ENCODE measurements at regions not wholly inside any gene's neighbourhood (a gene's known extent, or its start where the extent isn't known, plus 50 kb on each side); places are given as distances from the start of the nearest gene placed in this dataset.
A peak's percentile ranks its signal among the peaks of the same experiment; 100 is the strongest.
"Not testable (repeated sequence)": the region's sequence is repeated elsewhere in the genome, so short reads cannot be mapped to it uniquely, and the experiment has no call there.

DNA sequence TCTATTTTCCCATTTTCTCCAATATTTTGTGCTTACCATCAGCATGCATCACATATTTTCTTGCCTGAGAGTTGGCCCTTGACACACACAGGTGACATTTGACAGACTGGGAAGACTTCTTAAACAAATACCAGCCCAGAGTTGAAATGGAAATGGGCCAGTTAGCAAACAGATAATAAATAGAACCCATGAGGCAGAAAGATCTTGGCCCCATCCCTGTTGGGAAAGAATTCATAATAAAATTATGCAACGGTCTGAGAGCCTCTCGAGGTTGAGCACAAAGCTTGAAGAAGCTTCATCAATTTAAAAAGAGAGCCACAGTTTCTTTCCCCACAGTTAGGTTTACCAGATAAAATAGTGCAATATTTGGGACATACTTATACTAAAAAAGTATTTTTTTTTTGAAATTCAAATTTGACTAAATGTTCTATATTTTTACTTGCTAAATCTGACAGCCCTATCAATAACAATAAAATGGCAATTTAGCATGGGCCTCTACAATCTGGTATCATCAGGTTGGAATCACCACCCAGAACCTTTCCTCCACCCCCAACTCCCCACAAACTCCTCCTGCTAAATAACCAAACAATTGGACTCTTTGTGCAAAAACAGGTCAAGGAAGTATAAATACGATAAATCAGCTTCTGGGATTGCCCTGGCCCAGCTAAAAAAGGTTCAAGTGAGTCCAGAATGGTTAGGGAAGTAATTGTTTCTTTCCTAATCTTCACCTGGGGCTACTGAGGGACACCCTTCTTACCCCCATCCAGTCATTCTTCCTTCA lies 129.8 kb downstream of the CD164 start:
- Histone ChIP-seq H3K36me3 (no peaks in the 10 kb centered on the region), H3K4me3 (no peak overlapping the region), H3K4me1 (peaks cover 0 to 14% (median 6%) of the 10 kb centered on the region in 3 donors), H3K27ac (no peak overlapping the region), H3K9me3 (no peaks in the 10 kb centered on the region), H3K27me3 (no peaks in the 10 kb centered on the region)
- ATAC-seq, result peak; percentile 51
- WGBS, 2 donors (ENCODE audit: low coverage in 1 of 2), result 30 to 65% methylated on average over 3 of the region's 3 CpGs
- TF ChIP-seq, protein P1, sequence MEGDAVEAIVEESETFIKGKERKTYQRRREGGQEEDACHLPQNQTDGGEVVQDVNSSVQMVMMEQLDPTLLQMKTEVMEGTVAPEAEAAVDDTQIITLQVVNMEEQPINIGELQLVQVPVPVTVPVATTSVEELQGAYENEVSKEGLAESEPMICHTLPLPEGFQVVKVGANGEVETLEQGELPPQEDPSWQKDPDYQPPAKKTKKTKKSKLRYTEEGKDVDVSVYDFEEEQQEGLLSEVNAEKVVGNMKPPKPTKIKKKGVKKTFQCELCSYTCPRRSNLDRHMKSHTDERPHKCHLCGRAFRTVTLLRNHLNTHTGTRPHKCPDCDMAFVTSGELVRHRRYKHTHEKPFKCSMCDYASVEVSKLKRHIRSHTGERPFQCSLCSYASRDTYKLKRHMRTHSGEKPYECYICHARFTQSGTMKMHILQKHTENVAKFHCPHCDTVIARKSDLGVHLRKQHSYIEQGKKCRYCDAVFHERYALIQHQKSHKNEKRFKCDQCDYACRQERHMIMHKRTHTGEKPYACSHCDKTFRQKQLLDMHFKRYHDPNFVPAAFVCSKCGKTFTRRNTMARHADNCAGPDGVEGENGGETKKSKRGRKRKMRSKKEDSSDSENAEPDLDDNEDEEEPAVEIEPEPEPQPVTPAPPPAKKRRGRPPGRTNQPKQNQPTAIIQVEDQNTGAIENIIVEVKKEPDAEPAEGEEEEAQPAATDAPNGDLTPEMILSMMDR (IDR thresholded peaks at IDR 0.05), result no peak
- TF ChIP-seq POLR2A (IDR thresholded peaks at IDR 0.05) (no peak), EP300 (IDR thresholded peaks at IDR 0.05) (no peak), POLR2AphosphoS5 (IDR thresholded peaks at IDR 0.05) (no peak)

DNA sequence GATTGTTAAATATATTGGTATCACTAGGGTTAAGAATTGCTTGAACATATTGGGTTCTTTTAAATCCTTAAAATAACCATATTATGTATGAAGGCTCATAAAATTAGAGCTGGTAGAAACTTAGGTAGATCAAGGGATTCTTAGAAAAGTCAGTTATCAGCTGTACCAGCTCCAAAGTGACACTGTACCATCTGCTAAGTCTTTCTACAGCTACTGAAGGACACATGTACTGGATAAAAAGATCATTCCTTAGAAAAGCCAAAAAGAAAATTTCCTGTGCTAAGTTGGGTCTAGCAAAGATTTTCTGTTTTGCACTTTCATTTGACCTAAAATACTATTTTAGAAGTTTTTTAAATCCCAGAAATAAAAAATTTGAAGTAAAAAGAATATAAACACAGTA lies 130.4 kb downstream of the CD164 start:
- no peak for ATAC-seq
- Histone ChIP-seq H3K27me3 (no peaks in the 10 kb centered on the region), H3K36me3 (no peaks in the 10 kb centered on the region), H3K4me1 (peaks cover 0 to 14% (median 6%) of the 10 kb centered on the region in 3 donors), H3K4me3 (no peak overlapping the region), H3K9me3 (no peaks in the 10 kb centered on the region), H3K27ac (no peak overlapping the region)
- TF ChIP-seq POLR2AphosphoS5 (IDR thresholded peaks at IDR 0.05) (no peak), EP300 (IDR thresholded peaks at IDR 0.05) (no peak), POLR2A (IDR thresholded peaks at IDR 0.05) (no peak)
- TF ChIP-seq, protein P1 (IDR thresholded peaks at IDR 0.05), result no peak

DNA sequence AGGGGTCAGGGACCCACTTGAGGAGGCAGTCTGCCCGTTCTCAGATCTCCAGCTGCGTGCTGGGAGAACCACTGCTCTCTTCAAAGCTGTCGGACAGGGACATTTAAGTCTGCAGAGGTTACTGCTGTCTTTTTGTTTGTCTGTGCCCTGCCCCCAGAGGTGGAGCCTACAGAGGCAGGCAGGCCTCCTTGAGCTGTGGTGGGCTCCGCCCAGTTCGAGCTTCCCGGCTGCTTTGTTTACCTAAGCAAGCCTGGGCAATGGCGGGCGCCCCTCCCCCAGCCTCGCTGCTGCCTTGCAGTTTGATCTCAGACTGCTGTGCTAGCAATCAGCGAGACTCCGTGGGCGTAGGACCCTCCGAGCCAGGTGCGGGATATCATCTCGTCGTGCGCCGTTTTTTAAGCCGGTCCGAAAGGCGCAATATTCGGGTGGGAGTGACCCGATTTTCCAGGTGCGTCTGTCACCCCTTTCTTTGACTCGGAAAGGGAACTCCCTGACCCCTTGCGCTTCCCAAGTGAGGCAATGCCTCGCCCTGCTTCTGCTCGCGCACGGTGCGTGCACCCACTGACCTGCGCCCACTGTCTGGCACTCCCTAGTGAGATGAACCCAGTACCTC lies 131.6 kb downstream of the CD164 start:
- not testable (repeated sequence) for H3K27ac ChIP-seq, H3K27me3 ChIP-seq, H3K9me3 ChIP-seq, H3K36me3 ChIP-seq, ATAC-seq, H3K4me3 ChIP-seq
- WGBS, 2 donors (ENCODE audit: low coverage in 1 of 2), result 60 to 100% methylated on average over 1 to 6 of the region's 32 CpGs
- H3K4me1 ChIP-seq, result peaks cover 0 to 14% (median 6%) of the 10 kb centered on the region in 3 donors

DNA sequence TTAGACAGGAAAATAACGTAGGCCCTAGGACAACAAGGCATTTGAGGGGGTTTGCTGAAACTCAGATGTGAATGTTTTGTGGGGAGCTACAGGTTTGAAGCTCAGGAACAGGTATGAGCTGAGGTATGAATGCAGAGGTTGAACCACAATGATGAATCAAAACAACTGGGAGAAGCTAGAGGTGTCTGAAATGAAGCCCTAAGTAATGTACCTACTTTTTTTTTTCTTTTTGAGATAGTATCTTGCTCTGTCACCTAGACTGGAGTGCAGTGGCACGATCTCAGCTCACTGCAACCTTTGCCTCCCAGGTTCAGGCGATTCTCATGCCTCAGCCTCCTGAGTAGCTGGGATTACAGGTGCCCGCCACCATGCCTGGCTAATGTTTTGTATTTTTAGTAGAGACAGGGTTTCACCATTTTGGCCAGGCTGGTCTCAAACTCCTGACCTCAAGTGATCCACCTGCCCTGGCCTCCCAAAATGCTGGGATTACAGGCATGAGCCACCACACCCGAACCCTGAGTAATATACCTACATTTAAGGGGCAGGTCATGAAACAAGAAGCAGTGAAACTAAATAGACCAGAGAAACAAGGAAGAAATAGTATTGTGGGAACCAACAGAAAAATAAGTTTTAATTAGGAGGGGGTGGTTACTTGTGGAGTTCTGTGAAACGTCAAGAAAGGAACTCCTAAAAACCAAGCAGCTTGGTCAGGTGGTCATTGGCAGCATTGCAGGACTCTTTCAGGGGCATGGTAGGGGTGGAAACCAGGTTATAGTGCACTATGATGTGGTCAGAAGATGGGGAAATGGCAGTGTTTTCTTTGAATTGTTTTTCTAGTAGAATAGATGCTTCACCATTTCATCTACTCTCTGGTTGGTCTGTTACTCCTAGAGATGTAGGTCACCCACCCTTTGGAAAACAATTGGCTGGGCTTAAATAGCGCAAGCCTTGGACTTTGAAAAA lies 138.1 kb downstream of the CD164 start:
- Histone ChIP-seq H3K36me3 (no peaks in the 10 kb centered on the region), H3K4me1 (peaks cover 0 to 5% (median 0%) of the 10 kb centered on the region in 3 donors), H3K27ac (no peak overlapping the region), H3K9me3 (no peaks in the 10 kb centered on the region), H3K4me3 (no peak overlapping the region), H3K27me3 (no peaks in the 10 kb centered on the region)
- no peak for ATAC-seq
- 81% methylated on average over 3 to 7 of the region's 7 CpGs for WGBS, 2 donors (ENCODE audit: low coverage in 1 of 2)
- TF ChIP-seq, protein P1 (IDR thresholded peaks at IDR 0.05), result no peak
- TF ChIP-seq POLR2A (IDR thresholded peaks at IDR 0.05) (no peak), POLR2AphosphoS5 (IDR thresholded peaks at IDR 0.05) (no peak), EP300 (IDR thresholded peaks at IDR 0.05) (no peak)

DNA sequence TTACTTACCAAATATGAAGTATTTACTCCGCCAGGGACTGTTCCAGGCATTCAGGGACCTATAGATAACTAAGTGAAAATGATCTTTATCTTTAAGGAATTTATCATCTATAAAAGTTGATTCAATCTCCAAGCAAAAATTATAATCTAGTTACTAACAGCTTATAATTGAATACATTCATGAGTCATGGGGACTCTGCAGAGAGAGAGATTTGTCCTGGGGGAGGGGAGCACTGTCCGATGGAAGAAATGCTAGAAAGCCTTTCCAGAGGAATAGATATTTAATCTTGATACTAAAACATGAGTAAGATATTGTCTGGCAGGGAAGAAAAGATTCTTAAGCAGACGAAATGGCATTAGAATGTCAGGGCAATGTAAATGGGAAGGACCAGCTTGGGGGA lies 139.3 kb downstream of the CD164 start:
- no peak for TF ChIP-seq EP300 (IDR thresholded peaks at IDR 0.05)
- TF ChIP-seq, protein P1 (IDR thresholded peaks at IDR 0.05), result no peak
- TF ChIP-seq POLR2AphosphoS5 (IDR thresholded peaks at IDR 0.05), result no peak
- TF ChIP-seq POLR2A (IDR thresholded peaks at IDR 0.05), result no peak
- Histone ChIP-seq H3K36me3 (no peaks in the 10 kb centered on the region), H3K27ac (no peak overlapping the region), H3K9me3 (no peaks in the 10 kb centered on the region), H3K4me1 (peaks cover 0 to 5% (median 0%) of the 10 kb centered on the region in 3 donors), H3K4me3 (no peak overlapping the region), H3K27me3 (no peaks in the 10 kb centered on the region)
- 77 to 83% methylated on average over 1 to 3 of the region's 3 CpGs for WGBS, 2 donors (ENCODE audit: low coverage in 1 of 2)
- ATAC-seq, result no peak
